ENCODE measurements at regions not wholly inside any gene's neighbourhood (a gene's known extent, or its start where the extent isn't known, plus 50 kb on each side); places are given as distances from the start of the nearest gene placed in this dataset.

DNA sequence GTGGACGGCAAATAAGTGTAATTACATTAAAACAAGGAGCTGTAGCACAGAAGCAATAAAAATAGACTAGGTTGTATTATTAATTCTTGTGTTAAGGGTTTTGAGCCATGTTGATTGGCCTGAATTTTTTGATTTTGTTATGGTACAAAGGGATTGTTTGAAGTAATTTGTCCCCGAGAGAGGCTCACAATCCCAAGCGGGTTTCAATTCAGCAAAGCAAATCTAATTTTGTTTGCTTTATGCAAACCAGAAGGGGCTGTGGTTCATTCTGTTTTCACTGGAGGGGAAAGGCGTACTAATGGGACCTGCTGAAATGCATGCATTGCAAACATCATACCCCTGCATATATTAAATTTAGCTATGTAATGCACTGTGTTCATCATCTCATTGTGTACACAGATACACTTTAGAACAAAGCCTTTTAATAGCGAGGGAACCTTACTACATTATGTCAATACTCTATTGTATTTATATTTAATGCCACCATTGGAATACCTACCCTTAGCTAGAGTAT is 379.5 kb upstream of the POU3F2 start:
- Histone ChIP-seq H3K4me2 (no peak overlapping the region), H3K36me3 (no peaks in the 10 kb centered on the region), H3K9me3 (ENCODE audit: low read depth) (no peaks in the 10 kb centered on the region), H3K27me3 (no peaks in the 10 kb centered on the region), H3K27ac (no peak overlapping the region), H3K9ac (no peak overlapping the region), H3K4me3 (no peak overlapping the region), H3F3A (ENCODE audit: low read depth) (no peaks in the 10 kb centered on the region), H4K20me1 (ENCODE audit: low read depth) (no peaks in the 10 kb centered on the region), H3K79me2 (ENCODE audit: low read depth) (no peaks in the 10 kb centered on the region), H3K4me1 (peaks cover 13% of the 10 kb centered on the region), H2AFZ (replicated peaks) (no peak overlapping the region)
- TF ChIP-seq EZH2phosphoT487 (IDR thresholded peaks at IDR 0.05) (no peak), EZH2 (IDR thresholded peaks at IDR 0.05) (no peak)
- TF ChIP-seq, protein P1, sequence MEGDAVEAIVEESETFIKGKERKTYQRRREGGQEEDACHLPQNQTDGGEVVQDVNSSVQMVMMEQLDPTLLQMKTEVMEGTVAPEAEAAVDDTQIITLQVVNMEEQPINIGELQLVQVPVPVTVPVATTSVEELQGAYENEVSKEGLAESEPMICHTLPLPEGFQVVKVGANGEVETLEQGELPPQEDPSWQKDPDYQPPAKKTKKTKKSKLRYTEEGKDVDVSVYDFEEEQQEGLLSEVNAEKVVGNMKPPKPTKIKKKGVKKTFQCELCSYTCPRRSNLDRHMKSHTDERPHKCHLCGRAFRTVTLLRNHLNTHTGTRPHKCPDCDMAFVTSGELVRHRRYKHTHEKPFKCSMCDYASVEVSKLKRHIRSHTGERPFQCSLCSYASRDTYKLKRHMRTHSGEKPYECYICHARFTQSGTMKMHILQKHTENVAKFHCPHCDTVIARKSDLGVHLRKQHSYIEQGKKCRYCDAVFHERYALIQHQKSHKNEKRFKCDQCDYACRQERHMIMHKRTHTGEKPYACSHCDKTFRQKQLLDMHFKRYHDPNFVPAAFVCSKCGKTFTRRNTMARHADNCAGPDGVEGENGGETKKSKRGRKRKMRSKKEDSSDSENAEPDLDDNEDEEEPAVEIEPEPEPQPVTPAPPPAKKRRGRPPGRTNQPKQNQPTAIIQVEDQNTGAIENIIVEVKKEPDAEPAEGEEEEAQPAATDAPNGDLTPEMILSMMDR (IDR thresholded peaks at IDR 0.05), result no peak
- Mint-ChIP-seq H3K9me3 (no peaks in the 10 kb centered on the region), H3K4me3 (no peak overlapping the region), H3K27ac (no peak overlapping the region), H3K36me3 (no peaks in the 10 kb centered on the region), H3K27me3 (ENCODE audit: insufficient read depth, low read depth) (peaks cover 5% of the 10 kb centered on the region), H3K4me1 (peaks cover 17% of the 10 kb centered on the region)
- no peak for DNase-seq (ENCODE audit: low spot score)

DNA sequence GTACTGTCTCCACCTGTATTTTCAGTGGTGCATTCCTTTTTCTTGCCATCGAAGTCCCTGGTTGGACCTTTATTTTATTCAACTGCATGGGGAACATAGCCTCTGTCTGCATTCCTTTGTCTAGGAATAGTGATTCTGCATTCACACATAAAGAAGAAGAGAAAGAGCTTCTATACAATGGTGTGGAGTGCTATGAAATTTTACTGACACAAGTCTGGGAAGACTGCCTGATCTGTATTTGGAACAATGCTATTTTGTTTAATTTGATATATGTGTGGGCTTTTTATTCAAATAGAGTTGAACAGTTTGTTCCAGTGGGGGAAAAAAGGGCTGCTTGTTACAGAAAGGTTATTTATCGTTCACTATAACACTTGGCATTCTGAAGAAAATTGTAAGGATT is 375.7 kb upstream of the POU3F2 start:
- H2AFZ ChIP-seq (replicated peaks), result peak overlapping the region; percentile 63
- no peak overlapping the region for H3K4me3 ChIP-seq
- no peak for DNase-seq (ENCODE audit: low spot score)
- H3K27ac ChIP-seq, result no peak overlapping the region
- TF ChIP-seq, protein P1 (IDR thresholded peaks at IDR 0.05), result no peak
- no peak for TF ChIP-seq EZH2 (IDR thresholded peaks at IDR 0.05)
- no peak for TF ChIP-seq EZH2phosphoT487 (IDR thresholded peaks at IDR 0.05)
- H3K36me3 Mint-ChIP-seq, result peaks cover 2% of the 10 kb centered on the region
- H3K4me1 Mint-ChIP-seq, result peaks cover 18% of the 10 kb centered on the region
- H3K4me3 Mint-ChIP-seq, result no peak overlapping the region
- no peaks in the 10 kb centered on the region for H3F3A ChIP-seq (ENCODE audit: low read depth)
- no peak overlapping the region for H3K27ac Mint-ChIP-seq
- peaks cover 10% of the 10 kb centered on the region for H3K4me1 ChIP-seq
- no peaks in the 10 kb centered on the region for H3K36me3 ChIP-seq
- H3K9me3 Mint-ChIP-seq, result peaks cover 2% of the 10 kb centered on the region
- H3K27me3 Mint-ChIP-seq (ENCODE audit: insufficient read depth, low read depth), result no peaks in the 10 kb centered on the region
- no peaks in the 10 kb centered on the region for H3K9me3 ChIP-seq (ENCODE audit: low read depth)
- H3K4me2 ChIP-seq, result no peak overlapping the region
- no peaks in the 10 kb centered on the region for H4K20me1 ChIP-seq (ENCODE audit: low read depth)
- H3K79me2 ChIP-seq (ENCODE audit: low read depth), result no peaks in the 10 kb centered on the region
- H3K27me3 ChIP-seq, result no peaks in the 10 kb centered on the region
- H3K9ac ChIP-seq, result no peak overlapping the region

DNA sequence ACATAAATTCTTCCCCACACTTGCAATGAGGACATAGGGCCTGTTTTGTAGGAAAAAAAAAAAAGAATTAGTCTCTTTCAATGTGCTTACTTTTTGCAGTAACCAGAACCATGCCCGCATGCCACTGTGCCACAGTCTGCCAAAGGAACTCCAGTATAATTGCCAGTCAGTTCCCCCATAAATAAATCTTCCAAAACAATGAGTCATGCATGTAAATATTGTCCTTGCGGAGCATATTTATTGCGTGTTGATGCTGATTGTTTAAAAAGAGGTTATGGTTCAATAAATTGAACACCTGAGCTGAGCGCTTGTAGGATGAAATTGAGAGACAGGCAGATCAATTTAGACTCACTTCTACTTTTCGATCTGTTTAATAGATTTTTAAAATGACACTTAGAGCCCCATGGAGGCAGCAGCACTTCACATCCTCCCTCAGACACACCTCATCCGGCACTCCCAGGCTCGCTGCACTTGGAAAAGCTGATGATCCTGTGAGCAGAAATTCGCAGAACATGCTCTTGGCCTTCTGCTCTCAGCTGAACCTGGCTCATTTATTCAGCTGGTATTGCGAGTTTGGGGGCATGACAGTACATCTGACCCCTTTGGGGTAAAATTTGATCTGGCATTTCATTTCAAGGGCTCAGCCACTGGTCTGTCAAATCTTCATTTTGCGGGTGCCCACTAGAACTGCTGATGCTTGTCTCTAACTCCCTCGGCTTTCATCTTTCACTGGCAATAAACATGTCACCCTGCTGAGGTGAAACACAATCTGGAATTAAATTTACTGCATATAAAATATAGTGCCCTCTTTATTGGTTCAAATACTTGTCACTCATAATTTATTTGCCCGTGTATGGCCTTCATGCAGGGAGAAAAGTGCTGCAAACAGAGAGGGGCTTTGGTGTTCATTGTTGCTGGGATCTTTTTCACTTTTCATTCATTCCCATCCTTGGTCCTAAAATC is 371.1 kb upstream of the POU3F2 start:
- Histone ChIP-seq H2AFZ (replicated peaks) (no peak overlapping the region), H3K4me2 (no peak overlapping the region), H3K4me1 (peaks cover 10% of the 10 kb centered on the region), H4K20me1 (ENCODE audit: low read depth) (no peaks in the 10 kb centered on the region), H3K27me3 (no peaks in the 10 kb centered on the region), H3K36me3 (no peaks in the 10 kb centered on the region), H3K4me3 (no peak overlapping the region), H3K27ac (no peak overlapping the region), H3K79me2 (ENCODE audit: low read depth) (no peaks in the 10 kb centered on the region), H3K9me3 (ENCODE audit: low read depth) (no peaks in the 10 kb centered on the region), H3K9ac (no peak overlapping the region), H3F3A (ENCODE audit: low read depth) (no peaks in the 10 kb centered on the region)
- Mint-ChIP-seq H3K36me3 (peaks cover 2% of the 10 kb centered on the region), H3K9me3 (peaks cover 2% of the 10 kb centered on the region), H3K4me3 (no peak overlapping the region), H3K4me1 (peaks cover 18% of the 10 kb centered on the region), H3K27me3 (ENCODE audit: insufficient read depth, low read depth) (no peaks in the 10 kb centered on the region), H3K27ac (no peak overlapping the region)
- TF ChIP-seq EZH2 (IDR thresholded peaks at IDR 0.05), result no peak
- TF ChIP-seq, protein P1 (IDR thresholded peaks at IDR 0.05), result no peak
- TF ChIP-seq EZH2phosphoT487 (IDR thresholded peaks at IDR 0.05), result no peak
- no peak for DNase-seq (ENCODE audit: low spot score)

Measured in neural progenitor cell (in vitro differentiated cells).